Neural progenitor cell (in vitro differentiated cells): ENCODE measurements at regions not wholly inside any gene's neighbourhood (a gene's known extent, or its start where the extent isn't known, plus 50 kb on each side); places are given as distances from the start of the nearest gene placed in this dataset.
A peak's percentile ranks its signal among the peaks of the same experiment; 100 is the strongest.

Source experiments
- DNase-seq: peaks from one replicate; pipeline ENCODE4 v3.0.0-alpha.2; 2016; ENCODE audit warnings: low spot score
- H2AFZ ChIP-seq: fragments of 200-600 bp; sonication (generic); replicated peaks from 2 replicates; pipeline ENCODE4 v1.6.1; 2016; ENCODE audit warnings: antibody characterized with exemption
- H3F3A ChIP-seq: fragments of 200-600 bp; sonication (generic); 2 replicates; pipeline ENCODE4 v1.6.1; 2016; ENCODE audit warnings: antibody characterized with exemption, low read depth
- H3K27ac ChIP-seq: fragments of 200-600 bp; sonication (generic); 2 replicates; pipeline ENCODE4 v1.5.1; 2016; ENCODE audit warnings: mild to moderate bottlenecking
- H3K27me3 ChIP-seq: fragments of 200-600 bp; sonication (generic); 2 replicates; pipeline ENCODE4 v1.6.1; 2016; ENCODE audit warnings: mild to moderate bottlenecking, moderate library complexity
- H3K36me3 ChIP-seq: fragments of 200-600 bp; sonication (generic); 2 replicates; pipeline ENCODE4 v1.5.1; 2016
- H3K4me1 ChIP-seq: fragments of 200-600 bp; sonication (generic); 2 replicates; pipeline ENCODE4 v1.6.1; 2016; ENCODE audit warnings: mixed run types
- H3K4me2 ChIP-seq: fragments of 200-600 bp; sonication (generic); 2 replicates; pipeline ENCODE4 v1.6.1; 2016
- H3K4me3 ChIP-seq: fragments of 200-600 bp; sonication (generic); 2 replicates; pipeline ENCODE4 v1.5.1; 2016
- H3K79me2 ChIP-seq: fragments of 200-600 bp; sonication (generic); 2 replicates; pipeline ENCODE4 v1.6.1; 2016; ENCODE audit warnings: low read depth
- H3K9ac ChIP-seq: fragments of 200-600 bp; sonication (generic); 2 replicates; pipeline ENCODE4 v1.6.1; 2016
- H3K9me3 ChIP-seq: fragments of 200-600 bp; sonication (generic); 2 replicates; pipeline ENCODE4 v1.5.1; 2016; ENCODE audit warnings: low read depth
- H4K20me1 ChIP-seq: fragments of 200-600 bp; sonication (generic); 2 replicates; pipeline ENCODE4 v1.6.1; 2016; ENCODE audit warnings: low read depth
- H3K27ac Mint-ChIP-seq: 3 replicates; pipeline ENCODE4 v1.8.0; 2021; ENCODE audit warnings: mixed read lengths
- H3K27me3 Mint-ChIP-seq: 2 replicates; pipeline ENCODE4 v1.8.0; 2022; ENCODE audit warnings: low read depth, mild to moderate bottlenecking, inconsistent platforms, moderate library complexity, mixed read lengths; ENCODE audit not compliant: insufficient read depth
- H3K36me3 Mint-ChIP-seq: 3 replicates; pipeline ENCODE4 v1.8.0; 2021; ENCODE audit warnings: mixed read lengths
- H3K4me1 Mint-ChIP-seq: 3 replicates; pipeline ENCODE4 v1.8.0; 2021; ENCODE audit warnings: mixed read lengths
- H3K4me3 Mint-ChIP-seq: 3 replicates; pipeline ENCODE4 v1.8.0; 2021; ENCODE audit warnings: mild to moderate bottlenecking, moderate library complexity, mixed read lengths
- H3K9me3 Mint-ChIP-seq: 3 replicates; pipeline ENCODE4 v1.8.0; 2020; ENCODE audit warnings: mixed read lengths
- EZH2 ChIP-seq: fragments of 200-600 bp; sonication (generic); IDR thresholded peaks from 2 replicates; pipeline ENCODE4 v1.6.1; 2017; ENCODE audit warnings: antibody characterized with exemption, mild to moderate bottlenecking, moderate library complexity
- EZH2phosphoT487 ChIP-seq: fragments of 200-600 bp; sonication (generic); IDR thresholded peaks from 2 replicates; pipeline ENCODE4 v1.6.1; 2017; ENCODE audit warnings: antibody characterized with exemption
- TF ChIP-seq, protein P1 (sequence below): fragments of 200-600 bp; sonication (generic); IDR thresholded peaks from 2 replicates; pipeline ENCODE4 v1.5.1; 2017; ENCODE audit warnings: antibody characterized with exemption, mild to moderate bottlenecking

DNA sequence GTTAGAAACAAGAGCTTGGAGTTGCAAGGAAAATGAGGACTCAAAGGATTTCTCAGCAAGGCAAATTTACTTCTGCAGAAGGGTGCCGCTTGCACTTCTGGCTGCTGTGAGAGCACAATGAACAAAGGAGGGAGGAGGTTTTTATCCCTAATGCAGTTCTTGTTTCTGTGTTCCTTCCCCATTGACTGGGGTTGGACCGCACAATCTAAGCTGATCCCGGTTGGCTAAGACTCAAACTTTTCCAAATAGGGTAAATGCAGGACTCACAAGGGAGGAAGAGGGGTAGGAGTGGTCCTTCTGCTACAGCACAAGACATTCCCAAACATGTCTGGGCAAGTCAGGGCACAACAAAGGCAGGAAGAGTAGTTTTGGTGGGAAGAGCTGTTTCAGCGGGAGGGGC is 249.6 kb upstream of the MOCS1 start:
- H3K36me3 Mint-ChIP-seq: no peaks in the 10 kb centered on the region
- Histone ChIP-seq H3K27me3 (no peaks in the 10 kb centered on the region), H3K4me1 (peaks cover 41% of the 10 kb centered on the region), H2AFZ (peak overlapping the region; percentile 10), H3K36me3 (no peaks in the 10 kb centered on the region), H3K9ac (no peak overlapping the region), H3K4me2 (peak overlapping the region; percentile 28), H3K4me3 (no peak overlapping the region), H4K20me1 (no peaks in the 10 kb centered on the region), H3K79me2 (no peaks in the 10 kb centered on the region), H3K9me3 (no peaks in the 10 kb centered on the region), H3K27ac (peak overlapping the region; percentile 90), H3F3A (peaks cover 40% of the 10 kb centered on the region)
- TF ChIP-seq EZH2 (no peak), EZH2phosphoT487 (no peak)
- TF ChIP-seq, protein P1, sequence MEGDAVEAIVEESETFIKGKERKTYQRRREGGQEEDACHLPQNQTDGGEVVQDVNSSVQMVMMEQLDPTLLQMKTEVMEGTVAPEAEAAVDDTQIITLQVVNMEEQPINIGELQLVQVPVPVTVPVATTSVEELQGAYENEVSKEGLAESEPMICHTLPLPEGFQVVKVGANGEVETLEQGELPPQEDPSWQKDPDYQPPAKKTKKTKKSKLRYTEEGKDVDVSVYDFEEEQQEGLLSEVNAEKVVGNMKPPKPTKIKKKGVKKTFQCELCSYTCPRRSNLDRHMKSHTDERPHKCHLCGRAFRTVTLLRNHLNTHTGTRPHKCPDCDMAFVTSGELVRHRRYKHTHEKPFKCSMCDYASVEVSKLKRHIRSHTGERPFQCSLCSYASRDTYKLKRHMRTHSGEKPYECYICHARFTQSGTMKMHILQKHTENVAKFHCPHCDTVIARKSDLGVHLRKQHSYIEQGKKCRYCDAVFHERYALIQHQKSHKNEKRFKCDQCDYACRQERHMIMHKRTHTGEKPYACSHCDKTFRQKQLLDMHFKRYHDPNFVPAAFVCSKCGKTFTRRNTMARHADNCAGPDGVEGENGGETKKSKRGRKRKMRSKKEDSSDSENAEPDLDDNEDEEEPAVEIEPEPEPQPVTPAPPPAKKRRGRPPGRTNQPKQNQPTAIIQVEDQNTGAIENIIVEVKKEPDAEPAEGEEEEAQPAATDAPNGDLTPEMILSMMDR: no peak
- no peak overlapping the region for H3K27ac Mint-ChIP-seq
- H3K9me3 Mint-ChIP-seq: peaks cover 21% of the 10 kb centered on the region
- DNase-seq: peak; percentile 77
- H3K4me3 Mint-ChIP-seq: no peak overlapping the region
- H3K4me1 Mint-ChIP-seq: no peaks in the 10 kb centered on the region
- no peaks in the 10 kb centered on the region for H3K27me3 Mint-ChIP-seq

DNA sequence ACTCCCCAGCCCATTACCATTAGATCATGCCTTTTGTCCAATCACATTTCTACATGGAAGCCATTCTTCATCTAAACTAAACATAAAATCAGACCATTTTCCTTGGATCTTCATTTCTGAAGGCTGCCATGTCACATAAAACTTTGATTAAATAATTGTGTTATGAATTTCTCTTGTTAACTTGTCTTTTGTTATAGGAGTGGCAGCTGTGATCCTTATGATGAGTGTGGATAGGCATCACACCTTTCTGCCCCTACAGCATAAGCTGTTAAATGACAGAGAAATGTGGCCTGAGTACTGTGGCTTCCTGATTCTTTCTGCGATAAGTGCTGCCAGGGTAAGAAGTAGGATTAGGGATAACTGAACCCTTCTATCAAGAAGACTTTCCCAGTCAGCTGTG is 247.1 kb upstream of the MOCS1 start:
- no peaks in the 10 kb centered on the region for H3K4me1 Mint-ChIP-seq
- no peaks in the 10 kb centered on the region for H3K36me3 Mint-ChIP-seq
- no peaks in the 10 kb centered on the region for H3K27me3 Mint-ChIP-seq
- no peak overlapping the region for H3K27ac Mint-ChIP-seq
- H3K36me3 ChIP-seq: no peaks in the 10 kb centered on the region
- H3F3A ChIP-seq: peaks cover 39% of the 10 kb centered on the region
- peaks cover 21% of the 10 kb centered on the region for H3K9me3 Mint-ChIP-seq
- H4K20me1 ChIP-seq: no peaks in the 10 kb centered on the region
- no peak overlapping the region for H3K27ac ChIP-seq
- H3K79me2 ChIP-seq: no peaks in the 10 kb centered on the region
- no peak overlapping the region for H2AFZ ChIP-seq
- no peak overlapping the region for H3K4me3 Mint-ChIP-seq
- no peak overlapping the region for H3K4me2 ChIP-seq
- H3K27me3 ChIP-seq: no peaks in the 10 kb centered on the region
- no peak overlapping the region for H3K4me3 ChIP-seq
- DNase-seq: no peak
- H3K4me1 ChIP-seq: peaks cover 48% of the 10 kb centered on the region
- H3K9me3 ChIP-seq: peaks cover 4% of the 10 kb centered on the region
- TF ChIP-seq EZH2: no peak
- TF ChIP-seq EZH2phosphoT487: no peak
- TF ChIP-seq, protein P1: no peak
- no peak overlapping the region for H3K9ac ChIP-seq

DNA sequence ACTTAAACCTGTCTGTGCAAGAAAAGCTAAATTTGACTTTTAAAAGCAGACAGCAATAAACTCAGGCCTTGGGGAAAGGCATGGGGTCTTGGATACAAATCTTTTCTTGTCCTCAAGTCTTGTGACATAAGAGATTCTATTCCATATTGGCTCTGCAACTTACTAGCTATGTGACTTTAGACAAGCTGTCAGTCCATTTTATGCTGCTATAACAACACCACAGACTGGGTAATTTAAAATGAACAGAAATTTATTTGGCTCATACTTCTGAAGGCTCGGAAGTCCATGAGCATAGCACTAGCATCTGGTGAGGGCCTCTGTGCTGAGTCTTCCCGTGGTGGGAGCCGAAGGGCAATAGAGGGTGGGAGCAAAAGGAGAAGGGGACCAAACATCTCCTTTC is 246.0 kb upstream of the MOCS1 start:
- no peaks in the 10 kb centered on the region for H3K27me3 ChIP-seq
- no peaks in the 10 kb centered on the region for H3K36me3 ChIP-seq
- H3K4me1 ChIP-seq: peaks cover 40% of the 10 kb centered on the region
- H2AFZ ChIP-seq: no peak overlapping the region
- H3K4me2 ChIP-seq: no peak overlapping the region
- Mint-ChIP-seq H3K9me3 (peaks cover 21% of the 10 kb centered on the region), H3K4me1 (no peaks in the 10 kb centered on the region), H3K36me3 (no peaks in the 10 kb centered on the region), H3K27ac (no peak overlapping the region), H3K4me3 (no peak overlapping the region), H3K27me3 (no peaks in the 10 kb centered on the region)
- peaks cover 4% of the 10 kb centered on the region for H3K9me3 ChIP-seq
- H3F3A ChIP-seq: peaks cover 28% of the 10 kb centered on the region
- H3K79me2 ChIP-seq: no peaks in the 10 kb centered on the region
- no peak for DNase-seq
- H4K20me1 ChIP-seq: no peaks in the 10 kb centered on the region
- no peak overlapping the region for H3K27ac ChIP-seq
- H3K9ac ChIP-seq: no peak overlapping the region
- H3K4me3 ChIP-seq: no peak overlapping the region
- TF ChIP-seq EZH2phosphoT487: no peak
- no peak for TF ChIP-seq EZH2
- TF ChIP-seq, protein P1: no peak

DNA sequence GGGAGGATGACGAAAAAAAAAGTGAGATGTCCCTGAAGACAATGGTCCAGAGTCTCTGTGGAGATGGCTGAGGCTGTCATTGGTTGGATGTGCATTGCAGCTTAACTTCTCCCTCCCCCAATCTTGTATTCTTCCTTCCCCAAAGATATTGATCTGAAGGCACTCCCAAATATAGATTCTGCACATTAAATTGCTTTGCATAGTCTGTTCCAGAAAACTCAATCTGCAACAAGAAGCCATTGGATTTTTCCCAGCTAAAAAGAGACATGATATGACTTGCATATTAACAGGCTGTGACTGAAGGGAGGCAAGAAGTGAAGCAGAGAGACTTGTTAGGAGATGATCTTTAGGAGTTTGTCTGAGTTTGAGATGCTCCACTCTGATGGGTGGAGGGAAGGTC is 245.2 kb upstream of the MOCS1 start:
- TF ChIP-seq, protein P1: no peak
- no peak for TF ChIP-seq EZH2
- no peak for TF ChIP-seq EZH2phosphoT487
- Histone ChIP-seq H2AFZ (no peak overlapping the region), H3K27me3 (no peaks in the 10 kb centered on the region), H3K9ac (no peak overlapping the region), H3K4me2 (no peak overlapping the region), H3K4me1 (peaks cover 32% of the 10 kb centered on the region), H4K20me1 (no peaks in the 10 kb centered on the region), H3K79me2 (no peaks in the 10 kb centered on the region), H3K9me3 (peaks cover 4% of the 10 kb centered on the region), H3F3A (peaks cover 21% of the 10 kb centered on the region), H3K27ac (no peak overlapping the region), H3K36me3 (no peaks in the 10 kb centered on the region), H3K4me3 (no peak overlapping the region)
- no peak for DNase-seq
- Mint-ChIP-seq H3K9me3 (peaks cover 17% of the 10 kb centered on the region), H3K27me3 (no peaks in the 10 kb centered on the region), H3K4me1 (no peaks in the 10 kb centered on the region), H3K4me3 (no peak overlapping the region), H3K36me3 (no peaks in the 10 kb centered on the region), H3K27ac (no peak overlapping the region)
